NCI-H345 treated with DMSO at 0.1 percent for 48 hours (cell line): ENCODE measurements at regions not wholly inside any gene's neighbourhood (a gene's known extent, or its start where the extent isn't known, plus 50 kb on each side); places are given as distances from the start of the nearest gene placed in this dataset.
"Not testable (repeated sequence)": the region's sequence is repeated elsewhere in the genome, so short reads cannot be mapped to it uniquely, and the experiment has no call there.

Experiments used
- DNase-seq: peaks from one replicate; lab custom pipeline; 2025; ENCODE audit not compliant: unreplicated experiment; lab: John Stamatoyannopoulos, UW

- DNase-seq: no peak
Observed at GRCh38 chr20:11467436-11467835, 450.3 kb upstream of the BTBD3 start.

- no peak for DNase-seq
Observed at GRCh38 chr20:11468880-11469279, 448.8 kb upstream of the BTBD3 start.

GRCh38 chr20:11469795-11470435, 447.8 kb upstream of the BTBD3 start:
- DNase-seq: no peak

- DNase-seq: no peak
Observed at GRCh38 chr20:11473983-11474382, 443.7 kb upstream of the BTBD3 start.

- DNase-seq: no peak
Observed at GRCh38 chr20:11483697-11484096, 434.0 kb upstream of the BTBD3 start.

GRCh38 chr20:11484479-11484878, 433.2 kb upstream of the BTBD3 start:
- no peak for DNase-seq

- DNase-seq: no peak
Observed at GRCh38 chr20:11492386-11492785, 425.3 kb upstream of the BTBD3 start.

- DNase-seq: no peak
Observed at GRCh38 chr20:11492846-11493245, 424.8 kb upstream of the BTBD3 start.

- DNase-seq: no peak
Observed at GRCh38 chr20:11496380-11496779, 421.3 kb upstream of the BTBD3 start.

GRCh38 chr20:11497545-11497944, 420.1 kb upstream of the BTBD3 start:
- no peak for DNase-seq

GRCh38 chr20:11499101-11499634, 418.5 kb upstream of the BTBD3 start:
- DNase-seq: no peak

- DNase-seq: no peak
Observed at GRCh38 chr20:11502061-11502460, 415.6 kb upstream of the BTBD3 start.

- DNase-seq: no peak
Observed at GRCh38 chr20:11502671-11503070, 415.0 kb upstream of the BTBD3 start.

GRCh38 chr20:11509776-11510175, 407.9 kb upstream of the BTBD3 start:
- no peak for DNase-seq

- DNase-seq: no peak
Observed at GRCh38 chr20:11511821-11512220, 405.9 kb upstream of the BTBD3 start.

- not testable (repeated sequence) for DNase-seq
Observed at GRCh38 chr20:11513241-11513745, 404.4 kb upstream of the BTBD3 start.

- DNase-seq: no peak
Observed at GRCh38 chr20:11516448-11516847, 401.2 kb upstream of the BTBD3 start.

GRCh38 chr20:11520596-11520995, 397.1 kb upstream of the BTBD3 start:
- no peak for DNase-seq

- no peak for DNase-seq
Observed at GRCh38 chr20:11521476-11522365, 396.0 kb upstream of the BTBD3 start.

- DNase-seq: no peak
Observed at GRCh38 chr20:11522366-11522741, 395.3 kb upstream of the BTBD3 start.

GRCh38 chr20:11529047-11529446, 388.6 kb upstream of the BTBD3 start:
- no peak for DNase-seq

GRCh38 chr20:11537032-11537431, 380.7 kb upstream of the BTBD3 start:
- DNase-seq: no peak
